ENCODE measurements at regions not wholly inside any gene's neighbourhood (a gene's known extent, or its start where the extent isn't known, plus 50 kb on each side); places are given as distances from the start of the nearest gene placed in this dataset.
"Not testable (repeated sequence)": the region's sequence is repeated elsewhere in the genome, so short reads cannot be mapped to it uniquely, and the experiment has no call there.

DNA sequence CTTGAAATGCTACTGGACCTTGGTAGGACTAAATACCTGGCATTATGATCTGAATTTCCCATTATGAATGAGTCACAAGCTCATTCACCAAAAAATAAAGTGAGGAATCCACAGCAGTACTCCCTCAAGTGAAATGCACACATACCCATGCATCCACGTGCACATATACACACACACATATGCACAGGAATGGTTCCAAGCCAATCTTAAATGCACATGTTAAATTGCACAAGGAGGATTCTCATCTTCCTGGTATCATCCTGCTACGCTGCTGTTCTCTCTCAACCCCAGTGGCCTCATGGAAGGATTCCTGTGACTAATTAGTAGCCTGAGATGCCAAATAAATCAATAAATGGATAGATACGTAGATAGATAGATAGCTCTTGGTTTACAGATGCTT is 132.1 kb upstream of the KLF12 start:
- no peak for DNase-seq

DNA sequence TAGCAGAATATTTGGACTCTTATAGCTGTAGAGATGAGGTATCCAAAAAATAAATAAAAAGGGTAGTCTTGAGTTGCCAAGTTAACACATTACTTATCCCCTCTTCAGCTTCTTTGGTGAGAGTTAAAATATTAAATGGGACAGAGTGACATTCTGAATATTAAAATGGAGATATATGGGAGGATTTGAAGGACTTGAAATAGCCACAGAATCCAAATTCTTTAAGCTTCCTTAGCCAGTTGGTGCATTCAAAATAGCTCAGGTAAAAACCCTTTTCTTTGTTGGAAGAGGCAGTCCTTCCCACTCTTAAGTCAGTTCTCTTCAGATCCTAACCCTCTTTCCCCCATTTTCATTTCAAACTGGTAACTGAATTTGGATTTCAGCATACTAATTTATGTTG is 130.1 kb upstream of the KLF12 start:
- DNase-seq, result no peak

DNA sequence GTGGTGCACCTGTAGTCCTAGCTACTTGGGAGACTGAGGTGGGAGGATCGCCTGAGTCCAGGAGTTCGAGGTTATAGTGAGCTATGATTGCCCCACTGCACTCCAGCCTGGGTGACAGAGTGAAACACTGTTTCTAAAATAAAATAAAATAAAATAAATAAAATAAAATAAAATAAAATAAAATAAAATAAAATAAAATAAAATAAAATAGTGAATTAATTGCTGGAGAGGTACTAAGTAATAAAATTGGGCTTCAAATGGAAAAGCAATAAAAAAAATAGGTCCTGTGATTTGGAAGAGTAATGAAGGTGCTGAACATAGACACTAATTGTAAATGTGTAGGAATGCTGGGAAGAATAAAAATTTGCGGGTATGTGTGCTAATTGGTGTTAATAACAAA is 126.2 kb upstream of the KLF12 start:
- DNase-seq, result not testable (repeated sequence)

DNA sequence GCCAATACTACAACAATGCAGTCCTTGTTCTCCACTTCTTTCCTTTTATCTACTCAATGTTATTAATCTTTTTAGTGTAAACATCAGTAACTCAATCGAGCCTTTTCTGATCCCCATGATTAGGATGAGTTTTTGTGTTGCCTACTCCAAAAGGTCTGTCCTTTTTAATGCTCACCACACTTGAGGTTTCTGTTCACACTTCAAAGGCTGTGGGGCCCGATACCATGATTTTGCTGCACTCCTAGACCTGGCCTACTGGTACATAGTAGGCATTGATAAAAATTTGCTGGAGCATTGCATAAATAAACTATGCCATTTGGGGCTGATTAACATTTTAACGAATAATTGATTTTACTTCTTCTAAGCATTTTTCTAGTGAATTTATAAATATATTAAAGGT is 125.4 kb upstream of the KLF12 start:
- DNase-seq, result no peak

DNA sequence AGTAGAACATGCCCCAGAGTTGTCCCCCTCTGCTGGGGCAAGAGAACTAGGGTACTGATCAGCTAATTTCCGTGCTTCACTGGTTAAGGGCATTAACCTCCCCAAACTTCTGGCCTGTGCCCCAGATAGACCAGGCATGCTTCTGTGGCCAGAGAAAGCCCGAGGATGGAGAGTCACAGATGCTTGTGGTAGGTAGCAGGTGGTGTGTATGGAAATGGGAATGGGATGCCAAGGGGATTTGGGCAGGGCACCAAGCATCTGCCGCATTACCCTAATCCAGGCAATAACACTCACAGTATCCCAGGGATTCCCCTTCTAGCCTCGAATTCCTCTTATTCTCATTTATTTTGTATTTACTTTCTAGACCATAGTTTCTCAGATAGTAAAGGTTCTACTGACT is 124.8 kb upstream of the KLF12 start:
- DNase-seq, result no peak

DNA sequence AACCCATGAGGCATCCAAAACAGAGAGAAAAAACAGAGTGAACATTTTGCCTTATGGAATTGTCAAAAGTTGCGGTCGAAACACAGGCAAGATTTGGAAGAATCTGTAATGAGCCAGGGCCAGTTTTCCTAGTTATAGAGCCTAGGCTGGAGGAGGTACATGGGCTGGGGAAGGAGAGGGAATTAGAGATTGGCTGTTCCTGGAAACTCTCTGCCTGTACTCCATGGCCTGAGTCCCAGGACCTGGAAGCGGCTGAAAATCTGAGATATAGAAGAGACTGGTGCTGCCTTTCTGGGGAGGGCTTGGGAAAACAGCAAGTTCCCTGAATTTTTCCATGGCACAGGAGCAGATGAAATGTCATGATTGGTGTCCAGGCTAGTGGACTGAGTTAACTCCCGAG is 122.8 kb upstream of the KLF12 start:
- no peak for DNase-seq

DNA sequence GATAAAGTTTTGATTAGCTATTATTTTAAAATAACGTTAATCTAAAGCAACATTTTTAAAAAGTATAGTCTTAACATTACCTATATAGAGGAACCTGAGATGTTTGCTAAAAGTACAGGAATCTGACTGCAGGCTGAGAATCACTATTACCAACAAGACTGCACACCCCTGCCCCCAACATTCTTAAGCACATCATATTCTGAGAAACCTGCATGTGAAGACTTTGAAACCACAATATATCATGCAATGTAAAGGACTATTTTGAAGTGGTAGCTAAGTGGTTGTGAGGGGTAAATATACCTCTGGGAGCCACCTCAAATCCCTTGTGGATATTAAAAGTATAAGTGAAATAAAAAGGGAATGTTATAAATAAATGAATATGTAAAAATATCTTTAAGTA is 119.0 kb upstream of the KLF12 start:
- no peak for DNase-seq

DNA sequence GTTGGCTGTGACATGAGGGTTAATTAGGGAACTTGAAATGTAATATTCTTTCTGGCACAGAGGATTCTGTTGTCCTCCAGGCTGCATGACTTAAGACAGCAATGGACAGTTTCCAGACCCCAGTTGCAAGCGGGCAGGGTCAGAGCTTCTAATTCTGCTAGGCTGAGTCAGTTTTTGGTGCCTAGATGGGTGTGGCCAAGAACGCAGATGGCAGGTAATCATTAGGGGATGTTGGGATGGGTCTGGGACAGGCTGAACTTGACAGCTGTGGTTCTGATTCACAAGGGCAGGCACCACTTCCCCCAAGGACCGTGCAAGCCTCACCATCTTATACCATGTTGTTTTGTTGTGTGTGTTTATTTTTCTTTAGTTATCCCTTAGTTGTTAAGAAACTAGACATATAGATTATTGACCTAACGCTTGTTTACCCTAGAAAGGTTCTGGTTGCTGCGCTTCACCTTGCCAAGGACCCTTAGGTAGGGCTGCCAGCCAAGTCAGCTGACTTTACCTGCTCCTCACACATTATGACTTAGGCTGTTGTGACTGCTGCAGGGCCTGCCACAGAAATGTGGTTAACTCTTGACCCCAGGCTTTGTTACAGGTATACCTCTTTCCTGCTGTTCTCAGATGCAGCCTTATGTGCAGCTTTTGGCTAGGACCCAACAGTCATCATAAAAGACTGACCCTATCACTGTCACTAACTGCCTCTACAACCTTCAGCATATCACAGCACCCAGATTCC is 117.7 kb upstream of the KLF12 start:
- DNase-seq, result no peak

DNA sequence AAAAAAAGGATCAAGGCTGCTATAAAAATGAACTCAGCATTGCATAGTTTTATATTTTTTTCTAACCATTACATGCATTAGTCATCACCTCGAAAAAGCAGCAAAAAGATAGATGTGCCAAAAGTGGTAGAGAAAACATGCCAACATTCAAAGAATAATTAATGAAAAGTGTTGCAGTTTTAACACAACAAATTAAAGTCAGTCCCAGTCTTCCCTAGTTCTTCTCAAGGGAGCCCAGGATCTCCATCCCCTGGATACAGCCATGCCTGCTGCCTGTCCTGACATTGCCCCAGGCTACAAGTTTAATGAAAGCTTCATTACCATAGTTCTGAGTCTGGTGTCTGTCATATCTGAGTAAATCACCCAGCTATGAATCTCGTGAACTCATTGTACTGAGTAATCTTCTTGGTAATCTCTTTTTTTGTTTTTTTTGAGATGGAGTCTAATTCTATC is 116.6 kb upstream of the KLF12 start:
- DNase-seq, result no peak

DNA sequence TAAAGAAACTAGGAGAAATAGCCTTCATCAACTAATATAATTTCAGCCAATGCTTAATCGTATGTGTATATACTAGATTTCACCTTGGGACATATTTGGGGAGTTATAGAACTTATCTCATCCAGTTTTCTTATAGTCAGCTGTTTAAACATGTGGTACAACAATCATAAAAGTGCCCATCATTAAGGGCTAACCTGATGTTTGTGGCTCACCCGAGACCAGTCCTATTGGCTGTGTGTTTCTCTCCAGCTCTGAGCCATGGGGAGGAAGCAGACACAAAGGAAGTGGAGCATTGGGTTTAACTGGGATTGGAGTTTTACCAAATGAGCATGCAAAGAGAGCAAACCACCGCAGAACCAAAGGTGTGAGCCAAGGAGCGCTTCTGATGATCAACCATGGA is 114.3 kb upstream of the KLF12 start:
- DNase-seq, result no peak

DNA sequence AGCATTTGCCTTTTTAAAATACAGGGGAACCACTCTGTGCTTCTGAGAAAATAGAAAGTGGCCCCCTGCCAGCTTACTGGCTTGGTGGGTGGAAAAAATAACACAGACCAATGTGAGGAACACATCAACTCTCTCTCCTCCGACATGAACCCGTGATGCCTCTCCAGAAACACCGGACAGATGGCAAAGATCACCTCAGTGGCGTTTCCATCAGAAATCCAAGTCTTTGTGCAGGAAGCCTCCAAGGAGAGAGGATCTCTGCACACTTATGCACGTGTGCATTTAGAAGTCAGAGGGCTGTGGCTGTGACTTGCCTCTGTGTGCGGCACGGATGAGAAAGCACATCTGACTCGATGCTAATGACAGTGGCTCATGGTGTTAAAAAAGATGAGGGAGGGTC is 112.3 kb upstream of the KLF12 start:
- DNase-seq, result no peak

DNA sequence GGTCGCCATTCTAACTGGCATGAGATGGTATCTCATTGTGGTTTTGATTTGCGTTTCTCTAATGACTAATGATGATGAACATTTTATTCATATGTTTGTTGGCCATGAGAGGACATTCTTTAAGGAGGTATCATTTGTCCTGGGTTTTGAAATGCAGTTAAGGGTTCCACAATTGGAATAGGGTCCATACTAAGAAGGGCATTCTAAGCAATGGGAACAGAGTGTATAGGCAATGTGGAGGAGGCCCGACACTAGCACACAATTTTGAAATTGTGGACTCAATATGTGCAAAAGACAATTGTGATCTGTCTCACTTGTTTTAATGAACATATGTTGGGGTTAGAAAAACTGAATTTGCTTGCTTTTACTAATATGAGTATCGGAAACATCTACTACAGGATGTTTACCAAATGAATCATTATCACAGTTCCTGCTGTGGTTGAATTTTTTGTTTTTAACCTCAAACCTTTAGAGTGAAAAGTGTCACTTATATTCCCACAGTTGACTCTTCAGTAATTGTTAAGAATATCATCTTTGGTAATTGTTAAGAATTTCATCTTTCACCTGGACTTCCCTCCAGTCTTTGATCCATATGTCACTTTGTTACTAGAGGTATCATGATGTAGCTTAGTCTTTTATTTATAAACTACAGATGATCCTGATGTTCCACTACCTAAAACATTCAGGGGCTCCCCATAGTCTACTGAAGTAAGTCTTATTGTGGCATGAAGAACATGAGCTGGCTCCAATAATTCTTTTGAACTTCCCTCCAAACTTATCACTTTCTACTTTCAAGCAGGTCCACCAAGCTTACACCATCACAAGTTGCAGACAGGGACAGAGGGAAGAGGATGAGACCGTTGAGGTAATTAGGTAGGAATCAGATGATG is 109.7 kb upstream of the KLF12 start:
- DNase-seq, result no peak

DNA sequence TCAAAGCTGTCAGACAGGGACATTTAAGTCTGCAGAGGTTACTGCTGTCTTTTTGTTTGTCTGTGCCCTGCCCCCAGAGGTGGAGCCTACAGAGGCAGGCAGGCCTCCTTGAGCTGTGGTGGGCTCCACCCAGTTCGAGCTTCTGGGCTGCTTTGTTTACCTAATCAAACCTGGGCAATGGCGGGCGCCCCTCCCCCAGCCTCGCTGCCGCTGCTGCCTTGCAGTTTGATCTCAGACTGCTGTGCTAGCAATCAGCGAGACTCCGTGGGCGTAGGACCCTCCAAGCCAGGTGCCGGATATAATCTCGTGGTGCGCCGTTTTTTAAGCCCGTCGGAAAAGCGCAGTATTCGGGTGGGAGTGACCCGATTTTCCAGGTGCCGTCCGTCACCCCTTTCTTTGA is 107.1 kb upstream of the KLF12 start:
- DNase-seq, result not testable (repeated sequence)

DNA sequence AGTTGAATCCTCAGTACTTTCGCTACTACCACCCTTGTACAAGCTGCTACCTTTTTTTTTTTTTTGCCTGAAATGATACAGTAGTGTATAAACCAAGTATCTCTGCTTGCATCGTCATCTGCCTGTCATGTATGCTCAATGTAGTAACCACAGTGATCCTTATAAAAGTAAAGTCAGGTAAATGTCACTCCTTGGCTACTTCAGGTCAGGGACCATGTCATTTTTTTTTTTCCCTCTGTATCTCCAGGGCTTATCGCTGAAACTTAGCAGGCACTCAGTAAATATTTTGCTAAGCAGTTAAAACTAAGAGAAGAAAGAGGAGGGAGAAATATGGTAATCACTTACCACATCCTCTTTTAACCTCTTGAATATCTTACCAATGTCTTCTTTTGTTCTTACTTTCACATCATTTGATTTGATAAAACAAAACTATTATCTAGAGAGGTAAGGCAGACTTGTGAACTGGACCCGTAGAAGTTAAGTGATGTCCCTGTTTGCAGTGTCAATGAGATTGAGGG is 96.8 kb upstream of the KLF12 start:
- no peak for DNase-seq

DNA sequence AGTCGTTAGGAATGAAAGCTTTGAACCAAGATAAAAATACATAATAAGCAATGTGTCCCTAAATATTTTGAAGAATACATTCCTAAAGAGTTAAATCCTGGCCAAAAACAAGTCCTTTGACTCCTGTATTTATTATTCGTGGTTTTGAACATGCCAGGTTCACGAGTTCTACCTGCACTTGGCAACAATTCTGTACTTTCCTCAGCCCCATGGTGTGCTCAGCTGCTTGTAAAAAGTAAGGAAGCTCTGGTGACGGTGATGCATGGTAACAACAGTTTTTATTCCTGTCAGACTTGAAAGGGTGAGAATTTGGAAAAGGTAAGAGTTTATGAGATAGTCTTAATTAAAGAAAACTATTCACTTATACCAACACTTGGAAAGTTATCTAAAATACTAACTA is 95.0 kb upstream of the KLF12 start:
- no peak for DNase-seq

DNA sequence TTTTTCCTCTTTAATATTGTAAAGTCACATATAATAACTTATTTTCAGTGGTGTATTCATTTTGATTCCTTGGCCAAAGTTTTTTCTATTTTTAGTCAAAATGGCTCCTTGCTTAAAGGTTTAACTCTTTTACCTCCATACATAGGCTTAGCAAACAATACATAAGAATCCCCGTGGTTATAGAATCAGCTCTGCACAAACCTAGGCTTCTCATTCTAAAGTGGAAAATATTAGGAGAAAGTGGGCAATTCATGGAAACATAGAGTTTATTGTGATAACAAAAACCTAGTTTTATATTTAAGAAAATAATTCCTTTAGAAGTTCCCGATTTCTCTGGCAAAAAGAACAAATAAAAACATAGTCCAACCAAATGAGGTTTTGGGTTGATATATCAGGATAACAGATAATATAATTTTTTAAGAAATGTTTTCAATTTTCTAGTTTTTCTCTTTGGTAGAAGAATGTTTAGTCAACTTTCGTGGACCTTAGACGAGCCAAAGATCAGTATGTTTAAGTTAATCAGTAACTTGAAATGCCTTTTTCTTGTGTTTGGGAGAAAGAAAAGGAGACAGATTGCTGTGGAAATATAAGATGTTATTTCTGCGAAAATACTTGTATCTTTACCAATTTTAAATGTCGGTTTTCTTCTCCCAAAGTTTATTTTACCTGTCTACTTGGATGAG is 93.4 kb upstream of the KLF12 start:
- no peak for DNase-seq

DNA sequence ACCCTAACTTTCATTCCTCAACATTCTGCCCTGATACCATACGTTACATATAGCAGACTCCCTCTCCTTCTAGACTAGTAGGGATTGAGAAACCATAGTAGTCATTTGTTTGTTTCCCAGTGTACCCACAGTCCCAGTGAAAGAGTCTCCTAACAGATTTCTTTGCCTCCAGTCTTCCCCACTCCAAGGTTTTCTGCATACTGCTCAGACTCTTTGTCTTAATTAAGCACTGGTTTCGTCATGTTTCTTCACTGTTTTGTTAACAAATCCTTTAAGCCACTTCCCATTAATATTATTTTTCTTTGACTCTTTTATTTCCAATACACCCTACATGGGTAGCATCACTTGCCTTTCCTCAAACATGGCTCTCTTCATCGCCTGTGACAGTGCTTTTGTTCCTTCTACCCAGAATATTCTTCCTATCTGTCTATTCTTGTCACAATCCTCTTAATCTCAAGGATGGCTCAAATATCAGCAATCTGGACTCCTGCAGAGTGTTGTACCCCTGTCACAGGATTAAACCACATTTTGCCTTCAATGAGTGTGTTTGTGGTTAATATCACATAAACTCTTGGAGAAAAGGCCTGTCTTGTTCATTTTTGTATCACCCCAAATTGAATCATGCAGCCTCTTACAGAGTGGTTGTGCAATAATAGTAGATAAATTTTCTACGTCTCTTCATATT is 92.7 kb upstream of the KLF12 start:
- no peak for DNase-seq

DNA sequence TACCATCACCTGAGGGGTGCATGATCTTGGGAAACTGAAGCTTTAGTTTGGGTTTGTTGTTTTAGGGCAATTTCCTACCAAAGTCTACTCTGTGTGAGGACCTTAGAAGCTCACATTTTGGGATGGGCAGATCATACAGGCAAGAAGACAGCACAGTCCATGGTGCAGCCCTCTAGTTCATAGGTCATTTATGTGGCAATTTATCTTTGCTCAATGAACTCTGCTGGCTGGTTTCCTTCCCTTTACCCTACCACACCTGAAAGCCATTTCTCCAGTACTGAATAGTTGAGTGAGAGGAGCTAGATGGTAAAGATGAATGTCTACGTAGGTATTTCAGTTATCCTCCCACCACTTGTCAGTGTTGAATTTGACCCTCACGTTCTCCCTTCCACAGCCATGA is 87.5 kb upstream of the KLF12 start:
- no peak for DNase-seq

DNA sequence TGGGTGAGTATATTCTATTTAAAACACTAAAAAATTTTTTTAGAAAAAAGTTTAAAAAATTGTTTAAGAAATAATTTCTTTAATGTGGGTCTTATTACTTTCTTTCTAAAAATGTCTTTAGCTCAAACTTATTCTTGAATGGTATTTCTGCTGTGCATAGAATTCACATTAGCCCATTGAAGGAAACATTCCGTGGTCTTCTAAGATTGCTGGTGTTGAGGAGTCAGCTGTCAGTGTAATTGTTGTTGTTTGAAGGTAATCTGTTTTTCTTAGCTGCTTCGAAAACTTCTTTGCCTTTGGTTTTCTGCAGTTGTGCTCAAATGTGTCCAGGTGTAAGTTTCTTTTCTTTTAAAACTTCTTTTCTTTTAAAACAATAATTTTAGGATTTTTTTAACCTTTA is 85.4 kb upstream of the KLF12 start:
- no peak for DNase-seq

DNA sequence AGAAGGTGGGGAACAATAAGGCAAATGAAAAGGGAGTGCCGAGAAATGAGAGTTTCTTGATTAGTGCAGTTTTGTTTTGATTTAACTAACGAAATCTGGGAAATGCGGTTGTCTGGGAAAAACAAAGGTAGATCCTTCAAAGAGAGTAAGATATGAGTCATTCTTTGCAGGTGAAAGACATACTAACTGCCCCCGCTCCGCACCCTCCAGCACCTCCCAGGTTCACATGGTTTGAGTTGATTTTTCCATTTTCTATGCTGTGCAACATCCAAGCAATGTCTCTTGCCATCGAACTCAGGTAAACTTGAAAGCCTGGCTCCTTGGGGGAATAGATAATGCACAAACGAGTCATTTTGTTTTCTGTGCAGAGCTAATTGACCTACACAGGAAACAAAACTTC is 84.1 kb upstream of the KLF12 start:
- no peak for DNase-seq

DNA sequence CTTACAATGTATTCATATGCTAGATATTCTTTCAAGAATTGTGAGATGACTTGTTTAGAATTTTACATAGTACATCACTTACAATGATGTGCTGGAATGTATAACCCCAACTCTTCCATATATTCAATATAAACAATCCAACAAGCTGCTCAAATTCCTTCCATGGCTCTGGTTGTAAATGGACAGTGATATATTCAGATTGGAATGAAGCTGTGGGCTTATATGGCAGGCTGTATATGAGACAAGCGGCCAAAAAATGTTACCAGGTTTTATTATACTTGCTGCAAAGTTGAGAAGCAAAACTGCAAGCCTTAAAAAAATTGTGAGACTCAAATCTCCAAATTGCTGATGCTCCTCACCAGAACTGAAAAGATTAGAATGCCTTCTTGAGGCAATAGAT is 83.6 kb upstream of the KLF12 start:
- DNase-seq, result no peak

DNA sequence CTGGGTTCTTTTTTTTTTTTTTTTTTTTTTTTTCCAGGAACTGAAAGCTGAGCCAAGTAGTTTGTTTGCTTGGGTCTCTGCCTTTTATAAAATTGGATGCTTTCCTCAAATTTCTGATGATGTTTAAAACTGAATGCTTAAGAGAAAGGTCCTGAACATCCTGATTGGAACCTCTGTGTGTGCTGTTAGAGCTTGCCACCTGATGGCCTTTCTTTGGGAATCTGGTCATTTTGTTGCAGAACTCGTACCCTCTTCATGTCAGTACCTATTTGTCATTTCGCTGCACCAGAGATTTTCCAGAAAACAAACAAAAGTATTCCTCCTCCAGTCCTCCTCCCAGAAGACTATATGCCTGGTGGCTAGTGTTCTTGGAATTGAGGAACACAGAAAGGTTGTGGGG is 81.2 kb upstream of the KLF12 start:
- no peak for DNase-seq

DNA sequence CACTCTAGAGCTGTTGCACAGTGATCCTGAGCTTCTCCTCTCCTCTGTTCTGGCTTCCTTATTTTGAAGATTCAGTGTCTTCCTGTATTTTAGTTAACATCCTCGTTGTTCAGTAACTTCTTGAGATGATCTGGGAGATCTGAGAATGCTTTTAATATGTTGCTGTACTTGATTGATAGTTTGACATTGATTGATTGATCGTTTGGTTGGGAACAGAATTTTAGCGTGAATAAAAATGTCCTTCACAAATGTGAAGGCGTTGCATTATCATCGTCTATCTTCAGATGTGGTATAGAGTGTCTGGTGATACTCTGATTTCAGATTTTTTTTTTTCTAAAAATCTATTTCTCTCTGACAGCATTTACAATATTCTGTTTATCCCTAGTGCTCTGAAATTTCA is 80.1 kb upstream of the KLF12 start:
- no peak for DNase-seq

Data from RPMI8226 (cell line).